ENCODE measurements at regions not wholly inside any gene's neighbourhood (a gene's known extent, or its start where the extent isn't known, plus 50 kb on each side); places are given as distances from the start of the nearest gene placed in this dataset.
A peak's percentile ranks its signal among the peaks of the same experiment; 100 is the strongest.

GRCh38 chr12:59075141-59075540, 154.8 kb upstream of the LRIG3 start:
- Histone ChIP-seq H3K4me1 (ENCODE audit: control insufficient read depth, insufficient read depth, low read length) (peaks cover 26% of the 10 kb centered on the region), H3K9ac (ENCODE audit: extremely low read depth, low read length, poor library complexity, severe bottlenecking) (peak overlapping the region; percentile 1)
- H3K9me3 Mint-ChIP-seq, result no peaks in the 10 kb centered on the region

GRCh38 chr12:59070322-59070933, 150.1 kb upstream of the LRIG3 start:
- no peak overlapping the region for H3K4me3 ChIP-seq (ENCODE audit: low read length)
- H3K9ac ChIP-seq (ENCODE audit: extremely low read depth, low read length, poor library complexity, severe bottlenecking), result no peak overlapping the region
- H3K9me3 ChIP-seq (ENCODE audit: control insufficient read depth, low read length), result no peaks in the 10 kb centered on the region
- no peak overlapping the region for H3K27ac Mint-ChIP-seq
- H3K27ac ChIP-seq (ENCODE audit: low read depth, low read length), result no peak overlapping the region
- no peak for TF ChIP-seq CTCF (conservative IDR thresholded peaks at IDR 0.05)
- peaks cover 7% of the 10 kb centered on the region for H3K4me1 ChIP-seq (ENCODE audit: control insufficient read depth, insufficient read depth, low read length)
- WGBS, 2 experiments (ENCODE audit: insufficient coverage in 1 of 2, insufficient read length in 1 of 2), result 89% methylated on average over 3 of the region's 3 CpGs; no CpG with 5 or more reads in 1 of the 2 experiments
- H3K27me3 Mint-ChIP-seq (ENCODE audit: insufficient read depth), result no peaks in the 10 kb centered on the region
- peaks cover 32% of the 10 kb centered on the region for H3K4me1 Mint-ChIP-seq
- H3K9me3 Mint-ChIP-seq, result no peaks in the 10 kb centered on the region
- DNase-seq, result no peak
- H3K36me3 Mint-ChIP-seq (ENCODE audit: low read depth), result no peaks in the 10 kb centered on the region
- no peak overlapping the region for H3K4me3 Mint-ChIP-seq
- H3K36me3 ChIP-seq (ENCODE audit: control insufficient read depth, insufficient read depth, low read length), result no peaks in the 10 kb centered on the region
- H3K27me3 ChIP-seq (ENCODE audit: control insufficient read depth, insufficient read depth, low read length, poor library complexity, severe bottlenecking), result no peaks in the 10 kb centered on the region

More at GRCh38 chr12:59075141-59075540, 154.8 kb upstream of the LRIG3 start:
- Histone ChIP-seq H3K36me3 (ENCODE audit: control insufficient read depth, insufficient read depth, low read length) (no peaks in the 10 kb centered on the region), H3K27ac (ENCODE audit: low read depth, low read length) (no peak overlapping the region), H3K9me3 (ENCODE audit: control insufficient read depth, low read length) (no peaks in the 10 kb centered on the region), H3K27me3 (ENCODE audit: control insufficient read depth, insufficient read depth, low read length, poor library complexity, severe bottlenecking) (no peaks in the 10 kb centered on the region), H3K4me3 (ENCODE audit: low read length) (no peak overlapping the region)
- DNase-seq, result no peak
- no peak overlapping the region for H3K4me3 Mint-ChIP-seq
- WGBS, 2 experiments (ENCODE audit: insufficient coverage in 1 of 2, insufficient read length in 1 of 2), result 64 to 83% methylated on average over 1 to 2 of the region's 3 CpGs
- no peaks in the 10 kb centered on the region for H3K36me3 Mint-ChIP-seq (ENCODE audit: low read depth)
- peak overlapping the region; percentile 63 for H3K27ac Mint-ChIP-seq
- peaks cover 59% of the 10 kb centered on the region for H3K4me1 Mint-ChIP-seq
- TF ChIP-seq CTCF (conservative IDR thresholded peaks at IDR 0.05), result no peak
- H3K27me3 Mint-ChIP-seq (ENCODE audit: insufficient read depth), result no peaks in the 10 kb centered on the region

DNA sequence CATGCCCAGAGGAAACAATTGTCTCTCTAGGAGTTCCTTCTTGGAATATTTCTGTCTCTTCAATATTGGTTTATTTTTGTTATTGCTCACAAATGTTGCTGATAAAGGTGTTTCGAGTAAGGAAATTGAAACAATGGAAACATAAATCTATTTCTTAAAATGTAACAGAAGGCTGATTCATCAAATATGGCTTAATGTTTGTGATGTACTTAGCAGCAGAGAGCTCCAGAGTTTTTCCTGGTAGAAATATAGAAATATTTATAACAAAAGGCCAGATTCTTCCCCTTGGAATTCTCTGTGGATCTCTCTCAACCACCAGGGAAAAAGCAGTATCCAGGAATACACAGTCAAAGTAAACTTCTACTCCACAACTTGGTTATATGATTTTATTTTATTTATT, 149.2 kb upstream of the LRIG3 start:
- no peak overlapping the region for H3K4me3 Mint-ChIP-seq
- Histone ChIP-seq H3K27ac (ENCODE audit: low read depth, low read length) (no peak overlapping the region), H3K27me3 (ENCODE audit: control insufficient read depth, insufficient read depth, low read length, poor library complexity, severe bottlenecking) (no peaks in the 10 kb centered on the region), H3K4me3 (ENCODE audit: low read length) (no peak overlapping the region), H3K9me3 (ENCODE audit: control insufficient read depth, low read length) (no peaks in the 10 kb centered on the region), H3K36me3 (ENCODE audit: control insufficient read depth, insufficient read depth, low read length) (no peaks in the 10 kb centered on the region), H3K9ac (ENCODE audit: extremely low read depth, low read length, poor library complexity, severe bottlenecking) (no peak overlapping the region), H3K4me1 (ENCODE audit: control insufficient read depth, insufficient read depth, low read length) (peaks cover 7% of the 10 kb centered on the region)
- H3K4me1 Mint-ChIP-seq, result peaks cover 24% of the 10 kb centered on the region
- no peaks in the 10 kb centered on the region for H3K9me3 Mint-ChIP-seq
- TF ChIP-seq CTCF (conservative IDR thresholded peaks at IDR 0.05), result no peak
- WGBS, 2 experiments (ENCODE audit: insufficient coverage in 1 of 2, insufficient read length in 1 of 2), result 75% methylated on average over 1 of the region's 1 CpG; no CpG with 5 or more reads in 1 of the 2 experiments
- H3K36me3 Mint-ChIP-seq (ENCODE audit: low read depth), result no peaks in the 10 kb centered on the region
- no peak for DNase-seq
- H3K27ac Mint-ChIP-seq, result no peak overlapping the region
- no peaks in the 10 kb centered on the region for H3K27me3 Mint-ChIP-seq (ENCODE audit: insufficient read depth)

Measured in endodermal cell (in vitro differentiated cells).